Neural progenitor cell (in vitro differentiated cells): ENCODE measurements at regions not wholly inside any gene's neighbourhood (a gene's known extent, or its start where the extent isn't known, plus 50 kb on each side); places are given as distances from the start of the nearest gene placed in this dataset.
"Not testable (repeated sequence)": the region's sequence is repeated elsewhere in the genome, so short reads cannot be mapped to it uniquely, and the experiment has no call there.

ENCODE experiments used
- DNase-seq: peaks from one replicate; pipeline ENCODE4 v3.0.0-alpha.2; 2016; ENCODE audit warnings: low spot score
- H2AFZ ChIP-seq: fragments of 200-600 bp; sonication (generic); replicated peaks from 2 replicates; pipeline ENCODE4 v1.6.1; 2016; ENCODE audit warnings: antibody characterized with exemption
- H3F3A ChIP-seq: fragments of 200-600 bp; sonication (generic); 2 replicates; pipeline ENCODE4 v1.6.1; 2016; ENCODE audit warnings: antibody characterized with exemption, low read depth
- H3K27ac ChIP-seq: fragments of 200-600 bp; sonication (generic); 2 replicates; pipeline ENCODE4 v1.5.1; 2016; ENCODE audit warnings: mild to moderate bottlenecking
- H3K27me3 ChIP-seq: fragments of 200-600 bp; sonication (generic); 2 replicates; pipeline ENCODE4 v1.6.1; 2016; ENCODE audit warnings: mild to moderate bottlenecking, moderate library complexity
- H3K36me3 ChIP-seq: fragments of 200-600 bp; sonication (generic); 2 replicates; pipeline ENCODE4 v1.5.1; 2016
- H3K4me1 ChIP-seq: fragments of 200-600 bp; sonication (generic); 2 replicates; pipeline ENCODE4 v1.6.1; 2016; ENCODE audit warnings: mixed run types
- H3K4me2 ChIP-seq: fragments of 200-600 bp; sonication (generic); 2 replicates; pipeline ENCODE4 v1.6.1; 2016
- H3K4me3 ChIP-seq: fragments of 200-600 bp; sonication (generic); 2 replicates; pipeline ENCODE4 v1.5.1; 2016
- H3K79me2 ChIP-seq: fragments of 200-600 bp; sonication (generic); 2 replicates; pipeline ENCODE4 v1.6.1; 2016; ENCODE audit warnings: low read depth
- H3K9ac ChIP-seq: fragments of 200-600 bp; sonication (generic); 2 replicates; pipeline ENCODE4 v1.6.1; 2016
- H3K9me3 ChIP-seq: fragments of 200-600 bp; sonication (generic); 2 replicates; pipeline ENCODE4 v1.5.1; 2016; ENCODE audit warnings: low read depth
- H4K20me1 ChIP-seq: fragments of 200-600 bp; sonication (generic); 2 replicates; pipeline ENCODE4 v1.6.1; 2016; ENCODE audit warnings: low read depth
- H3K27ac Mint-ChIP-seq: 3 replicates; pipeline ENCODE4 v1.8.0; 2021; ENCODE audit warnings: mixed read lengths
- H3K27me3 Mint-ChIP-seq: 2 replicates; pipeline ENCODE4 v1.8.0; 2022; ENCODE audit warnings: low read depth, mild to moderate bottlenecking, inconsistent platforms, moderate library complexity, mixed read lengths; ENCODE audit not compliant: insufficient read depth
- H3K36me3 Mint-ChIP-seq: 3 replicates; pipeline ENCODE4 v1.8.0; 2021; ENCODE audit warnings: mixed read lengths
- H3K4me1 Mint-ChIP-seq: 3 replicates; pipeline ENCODE4 v1.8.0; 2021; ENCODE audit warnings: mixed read lengths
- H3K4me3 Mint-ChIP-seq: 3 replicates; pipeline ENCODE4 v1.8.0; 2021; ENCODE audit warnings: mild to moderate bottlenecking, moderate library complexity, mixed read lengths
- H3K9me3 Mint-ChIP-seq: 3 replicates; pipeline ENCODE4 v1.8.0; 2020; ENCODE audit warnings: mixed read lengths
- EZH2 ChIP-seq: fragments of 200-600 bp; sonication (generic); IDR thresholded peaks from 2 replicates; pipeline ENCODE4 v1.6.1; 2017; ENCODE audit warnings: antibody characterized with exemption, mild to moderate bottlenecking, moderate library complexity
- EZH2phosphoT487 ChIP-seq: fragments of 200-600 bp; sonication (generic); IDR thresholded peaks from 2 replicates; pipeline ENCODE4 v1.6.1; 2017; ENCODE audit warnings: antibody characterized with exemption
- TF ChIP-seq, protein P1 (sequence below): fragments of 200-600 bp; sonication (generic); IDR thresholded peaks from 2 replicates; pipeline ENCODE4 v1.5.1; 2017; ENCODE audit warnings: antibody characterized with exemption, mild to moderate bottlenecking

DNA sequence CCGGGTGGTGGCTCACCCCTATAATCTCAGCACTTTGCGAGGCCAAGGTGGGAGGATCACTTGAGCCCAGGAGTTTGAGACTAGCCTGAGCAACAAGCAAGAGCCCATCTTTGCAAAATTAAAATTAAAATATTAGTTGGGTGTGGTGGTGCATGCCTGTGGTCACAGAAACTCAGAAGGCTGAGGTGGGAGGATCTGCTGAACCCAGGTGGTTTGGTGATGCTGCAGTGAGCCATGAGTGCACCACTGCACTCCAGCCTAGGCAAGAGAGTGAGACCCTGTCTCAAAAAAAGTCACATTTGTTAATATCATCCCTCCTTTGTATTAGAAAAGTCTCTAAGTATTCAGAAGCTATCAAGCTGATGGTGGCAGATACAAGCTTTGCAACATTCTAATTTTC lies 317.5 kb downstream of the ANKRD30A start:
- Mint-ChIP-seq H3K27ac (no peak overlapping the region), H3K4me3 (no peak overlapping the region), H3K27me3 (peaks cover 2% of the 10 kb centered on the region), H3K36me3 (no peaks in the 10 kb centered on the region), H3K9me3 (peaks cover 29% of the 10 kb centered on the region), H3K4me1 (no peaks in the 10 kb centered on the region)
- H3K36me3 ChIP-seq, result no peaks in the 10 kb centered on the region
- H3K27me3 ChIP-seq, result no peaks in the 10 kb centered on the region
- no peaks in the 10 kb centered on the region for H3F3A ChIP-seq
- no peak overlapping the region for H3K27ac ChIP-seq
- no peaks in the 10 kb centered on the region for H4K20me1 ChIP-seq
- H3K4me1 ChIP-seq, result no peaks in the 10 kb centered on the region
- no peaks in the 10 kb centered on the region for H3K9me3 ChIP-seq
- H3K9ac ChIP-seq, result no peak overlapping the region
- no peaks in the 10 kb centered on the region for H3K79me2 ChIP-seq
- no peak overlapping the region for H3K4me3 ChIP-seq
- TF ChIP-seq EZH2, result no peak
- no peak for TF ChIP-seq EZH2phosphoT487
- TF ChIP-seq, protein P1, sequence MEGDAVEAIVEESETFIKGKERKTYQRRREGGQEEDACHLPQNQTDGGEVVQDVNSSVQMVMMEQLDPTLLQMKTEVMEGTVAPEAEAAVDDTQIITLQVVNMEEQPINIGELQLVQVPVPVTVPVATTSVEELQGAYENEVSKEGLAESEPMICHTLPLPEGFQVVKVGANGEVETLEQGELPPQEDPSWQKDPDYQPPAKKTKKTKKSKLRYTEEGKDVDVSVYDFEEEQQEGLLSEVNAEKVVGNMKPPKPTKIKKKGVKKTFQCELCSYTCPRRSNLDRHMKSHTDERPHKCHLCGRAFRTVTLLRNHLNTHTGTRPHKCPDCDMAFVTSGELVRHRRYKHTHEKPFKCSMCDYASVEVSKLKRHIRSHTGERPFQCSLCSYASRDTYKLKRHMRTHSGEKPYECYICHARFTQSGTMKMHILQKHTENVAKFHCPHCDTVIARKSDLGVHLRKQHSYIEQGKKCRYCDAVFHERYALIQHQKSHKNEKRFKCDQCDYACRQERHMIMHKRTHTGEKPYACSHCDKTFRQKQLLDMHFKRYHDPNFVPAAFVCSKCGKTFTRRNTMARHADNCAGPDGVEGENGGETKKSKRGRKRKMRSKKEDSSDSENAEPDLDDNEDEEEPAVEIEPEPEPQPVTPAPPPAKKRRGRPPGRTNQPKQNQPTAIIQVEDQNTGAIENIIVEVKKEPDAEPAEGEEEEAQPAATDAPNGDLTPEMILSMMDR, result no peak
- H2AFZ ChIP-seq, result no peak overlapping the region
- H3K4me2 ChIP-seq, result no peak overlapping the region
- no peak for DNase-seq

- not testable (repeated sequence) for H3K27ac Mint-ChIP-seq
These were observed 315.8 kb downstream of the ANKRD30A start for GRCh38 chr10:37441224-37441623.

DNA sequence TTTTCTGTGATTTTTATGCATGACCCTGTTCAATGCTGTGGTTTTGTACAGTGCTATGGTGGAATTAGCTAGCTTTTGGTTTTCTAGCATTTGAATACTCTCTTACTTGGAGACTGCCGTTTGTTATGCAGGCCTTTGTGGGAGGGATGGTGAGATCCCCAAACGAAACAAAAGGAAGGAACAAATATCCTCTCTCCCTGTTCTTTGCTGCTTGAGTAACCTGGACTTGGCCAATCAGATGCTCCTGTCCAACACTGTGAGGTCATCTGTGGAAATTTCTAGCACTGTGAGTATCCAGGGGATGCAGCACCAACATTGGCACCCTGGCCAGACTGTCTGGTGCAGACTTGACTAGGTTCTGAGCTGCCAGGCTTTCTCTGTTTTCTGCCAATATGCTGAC lies 314.4 kb downstream of the ANKRD30A start:
- H3K27me3 Mint-ChIP-seq, result peaks cover 2% of the 10 kb centered on the region
- H3K79me2 ChIP-seq, result no peaks in the 10 kb centered on the region
- H3K27ac ChIP-seq, result no peak overlapping the region
- no peaks in the 10 kb centered on the region for H3K36me3 ChIP-seq
- TF ChIP-seq EZH2, result no peak
- TF ChIP-seq, protein P1, result no peak
- TF ChIP-seq EZH2phosphoT487, result no peak
- H3K9me3 Mint-ChIP-seq, result peaks cover 25% of the 10 kb centered on the region
- H3F3A ChIP-seq, result no peaks in the 10 kb centered on the region
- H3K4me3 Mint-ChIP-seq, result no peak overlapping the region
- DNase-seq, result no peak
- H4K20me1 ChIP-seq, result no peaks in the 10 kb centered on the region
- H3K4me2 ChIP-seq, result no peak overlapping the region
- H2AFZ ChIP-seq, result no peak overlapping the region
- H3K27ac Mint-ChIP-seq, result no peak overlapping the region
- no peaks in the 10 kb centered on the region for H3K9me3 ChIP-seq
- H3K4me1 ChIP-seq, result no peaks in the 10 kb centered on the region
- no peaks in the 10 kb centered on the region for H3K27me3 ChIP-seq
- H3K4me3 ChIP-seq, result no peak overlapping the region
- no peaks in the 10 kb centered on the region for H3K4me1 Mint-ChIP-seq
- no peaks in the 10 kb centered on the region for H3K36me3 Mint-ChIP-seq
- H3K9ac ChIP-seq, result no peak overlapping the region

More at GRCh38 chr10:37441224-37441623, 315.8 kb downstream of the ANKRD30A start:
- not testable (repeated sequence) for H3K27me3 Mint-ChIP-seq, H3K27me3 ChIP-seq, H3K9me3 ChIP-seq, H3K4me1 ChIP-seq, H3K4me3 ChIP-seq, H2AFZ ChIP-seq, H3K36me3 ChIP-seq, H3K9ac ChIP-seq, H3K4me2 ChIP-seq, H4K20me1 ChIP-seq, H3K4me3 Mint-ChIP-seq, H3K27ac ChIP-seq, H3K4me1 Mint-ChIP-seq, H3F3A ChIP-seq, DNase-seq, H3K79me2 ChIP-seq, H3K36me3 Mint-ChIP-seq
- H3K9me3 Mint-ChIP-seq, result peaks cover 29% of the 10 kb centered on the region

- H3K4me3 Mint-ChIP-seq, result no peak overlapping the region
- no peaks in the 10 kb centered on the region for H3K9me3 ChIP-seq
- H4K20me1 ChIP-seq, result no peaks in the 10 kb centered on the region
- TF ChIP-seq EZH2phosphoT487 (no peak), EZH2 (no peak)
- TF ChIP-seq, protein P1, result no peak
- no peak overlapping the region for H3K4me2 ChIP-seq
- H2AFZ ChIP-seq, result no peak overlapping the region
- no peaks in the 10 kb centered on the region for H3K27me3 ChIP-seq
- H3K79me2 ChIP-seq, result no peaks in the 10 kb centered on the region
- H3K36me3 Mint-ChIP-seq, result no peaks in the 10 kb centered on the region
- peaks cover 21% of the 10 kb centered on the region for H3K9me3 Mint-ChIP-seq
- no peak overlapping the region for H3K9ac ChIP-seq
- H3K36me3 ChIP-seq, result no peaks in the 10 kb centered on the region
- H3K4me3 ChIP-seq, result no peak overlapping the region
- H3K27ac ChIP-seq, result no peak overlapping the region
- no peak overlapping the region for H3K27ac Mint-ChIP-seq
- no peaks in the 10 kb centered on the region for H3K27me3 Mint-ChIP-seq
- no peaks in the 10 kb centered on the region for H3K4me1 Mint-ChIP-seq
- DNase-seq, result no peak
- no peaks in the 10 kb centered on the region for H3K4me1 ChIP-seq
- H3F3A ChIP-seq, result no peaks in the 10 kb centered on the region
These were observed 311.0 kb downstream of the ANKRD30A start for GRCh38 chr10:37436357-37436756.
